ENCODE measurements at regions not wholly inside any gene's neighbourhood (a gene's known extent, or its start where the extent isn't known, plus 50 kb on each side); places are given as distances from the start of the nearest gene placed in this dataset.

DNA sequence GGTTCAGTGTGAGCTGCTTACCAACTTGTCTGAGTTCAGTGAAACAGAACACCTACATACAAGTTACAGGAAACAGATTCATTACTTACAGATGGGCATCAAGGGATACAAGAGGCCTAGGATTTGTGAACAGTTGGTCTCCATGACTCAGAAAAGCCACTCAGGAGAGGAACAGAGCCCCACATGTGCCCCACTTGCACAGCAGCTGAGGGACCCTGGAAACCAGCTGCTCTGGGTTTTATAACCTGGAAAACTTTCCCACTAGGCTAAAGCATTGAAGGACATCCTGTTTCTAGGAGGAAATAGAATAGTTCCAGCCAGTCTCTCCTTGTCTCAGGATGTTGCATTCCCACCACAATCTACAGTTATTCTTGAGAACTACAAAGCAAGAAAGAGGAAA, 530.0 kb downstream of the ZNF804A start:
- Histone ChIP-seq H3K4me3 (no peak overlapping the region), H3K9me3 (no peaks in the 10 kb centered on the region), H3K27me3 (ENCODE audit: low read depth) (no peaks in the 10 kb centered on the region), H3K36me3 (replicated peaks) (no peaks in the 10 kb centered on the region), H3K4me1 (no peaks in the 10 kb centered on the region)
- in situ Hi-C loops (cut with MboI; ENCODE audit: low sequenced_read_pairs), result no loop called here
- DNase-seq (ENCODE audit: low spot score in 2 of 2), result no peak

DNA sequence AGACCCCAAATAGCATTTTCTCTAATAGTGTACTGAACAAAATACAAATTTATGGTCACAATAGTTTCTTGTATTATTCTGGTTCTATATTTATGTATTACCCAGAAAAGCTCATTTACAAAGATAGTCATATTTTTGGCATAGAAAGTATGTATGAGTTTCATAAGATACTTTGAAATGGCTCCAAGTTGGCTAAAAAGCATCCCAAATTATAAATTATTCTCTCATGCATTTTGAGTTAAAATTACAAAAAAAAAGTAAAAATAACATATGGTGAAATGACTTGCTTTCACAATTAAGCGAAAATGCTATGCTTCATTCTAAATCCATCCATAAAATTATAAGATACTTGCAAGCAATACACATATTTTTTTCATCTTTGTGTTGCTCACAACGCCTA, 530.7 kb downstream of the ZNF804A start:
- no peaks in the 10 kb centered on the region for H3K36me3 ChIP-seq (replicated peaks)
- H3K9me3 ChIP-seq, result no peaks in the 10 kb centered on the region
- no peaks in the 10 kb centered on the region for H3K4me1 ChIP-seq
- DNase-seq (ENCODE audit: low spot score in 2 of 2), result no peak
- H3K4me3 ChIP-seq, result no peak overlapping the region
- in situ Hi-C loops (cut with MboI; ENCODE audit: low sequenced_read_pairs), result no loop called here
- H3K27me3 ChIP-seq (ENCODE audit: low read depth), result no peaks in the 10 kb centered on the region

DNA sequence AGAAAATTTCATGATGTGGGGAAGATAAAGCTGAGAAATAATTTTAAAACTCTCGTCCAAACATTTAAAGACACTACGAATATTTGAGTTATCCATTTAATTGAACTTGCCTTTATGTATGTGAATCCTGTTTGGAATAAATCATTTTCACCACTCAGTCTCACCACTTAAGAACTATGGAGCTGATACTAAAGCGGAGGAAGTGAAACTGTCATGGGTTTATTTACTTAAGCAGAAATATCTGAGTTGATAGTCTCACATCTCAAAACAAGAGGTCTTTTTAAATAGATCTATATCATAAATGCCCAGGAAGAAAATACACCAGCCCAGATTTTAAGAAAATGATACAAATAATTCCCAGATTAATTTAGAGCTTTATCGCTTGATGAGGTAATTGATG, 532.4 kb downstream of the ZNF804A start:
- in situ Hi-C loops (cut with MboI; ENCODE audit: low sequenced_read_pairs), result no loop called here

DNA sequence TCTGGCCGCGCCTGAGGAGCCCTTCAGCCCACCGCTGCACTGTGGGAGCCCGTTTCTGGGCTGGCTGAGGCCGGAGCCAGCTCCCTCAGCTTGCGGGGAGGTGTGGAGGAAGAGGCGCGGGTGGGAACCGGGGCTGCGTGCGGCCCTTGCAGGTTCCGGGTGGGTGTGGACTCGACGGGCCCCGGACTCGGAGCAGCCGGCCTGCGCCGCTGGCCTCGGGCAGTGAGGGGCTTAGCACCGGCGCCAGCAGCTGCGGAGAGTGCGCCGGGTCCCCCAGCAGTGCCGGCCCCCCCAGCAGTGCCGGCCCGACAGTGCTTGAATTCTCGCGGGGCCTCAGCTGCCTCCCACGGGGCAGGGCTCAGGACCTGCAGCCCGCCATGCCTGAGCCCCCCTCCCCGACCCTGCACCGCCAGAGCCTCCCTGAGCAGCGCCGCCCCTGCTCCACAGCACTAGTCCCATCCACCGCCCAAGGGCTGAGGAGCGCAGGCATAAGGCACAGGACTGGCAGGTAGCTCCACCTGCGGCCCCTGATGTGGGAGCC, 534.2 kb downstream of the ZNF804A start:
- Histone ChIP-seq H3K27me3 (ENCODE audit: low read depth) (no peaks in the 10 kb centered on the region), H3K4me1 (no peaks in the 10 kb centered on the region), H3K4me3 (no peak overlapping the region), H3K36me3 (replicated peaks) (no peaks in the 10 kb centered on the region), H3K9me3 (no peaks in the 10 kb centered on the region)
- in situ Hi-C loops (cut with MboI; ENCODE audit: low sequenced_read_pairs), result no loop called here
- DNase-seq (ENCODE audit: low spot score in 2 of 2), result no peak

More for the DNA sequence above, 532.4 kb downstream of the ZNF804A start:
- no peak for DNase-seq (ENCODE audit: low spot score in 2 of 2)
- H3K36me3 ChIP-seq (replicated peaks), result no peaks in the 10 kb centered on the region
- H3K27me3 ChIP-seq (ENCODE audit: low read depth), result no peaks in the 10 kb centered on the region
- no peak overlapping the region for H3K4me3 ChIP-seq
- no peaks in the 10 kb centered on the region for H3K9me3 ChIP-seq
- no peaks in the 10 kb centered on the region for H3K4me1 ChIP-seq

DNA sequence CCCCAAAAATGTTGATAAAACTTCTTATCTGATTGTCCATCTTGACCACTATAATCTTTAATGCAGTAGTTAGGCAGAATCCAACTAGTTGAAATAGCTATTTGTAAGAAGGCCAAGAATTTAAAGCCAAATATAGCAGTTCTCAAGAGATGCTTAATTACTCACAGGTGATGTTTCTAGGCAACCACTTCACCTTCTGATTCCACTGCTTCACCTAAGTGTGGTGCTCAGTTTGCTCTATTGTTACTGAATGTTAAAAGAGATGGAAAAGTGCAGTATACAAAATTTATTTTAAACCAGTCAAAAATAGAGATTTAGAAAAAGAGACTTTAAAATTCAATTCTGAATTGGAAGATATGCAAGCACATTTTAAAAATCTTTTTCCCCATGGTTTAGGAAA, 539.4 kb downstream of the ZNF804A start:
- H3K4me1 ChIP-seq, result 0 out of 2 replicates have a peak, but pooled peaks cover 2% of the 10 kb centered on the region
- DNase-seq (ENCODE audit: low spot score in 2 of 2), result no peak
- H3K9me3 ChIP-seq, result no peaks in the 10 kb centered on the region
- H3K4me3 ChIP-seq, result no peak overlapping the region
- no peaks in the 10 kb centered on the region for H3K27me3 ChIP-seq (ENCODE audit: low read depth)
- H3K36me3 ChIP-seq (replicated peaks), result no peaks in the 10 kb centered on the region
- in situ Hi-C loops (cut with MboI; ENCODE audit: low sequenced_read_pairs), result no loop called here

DNA sequence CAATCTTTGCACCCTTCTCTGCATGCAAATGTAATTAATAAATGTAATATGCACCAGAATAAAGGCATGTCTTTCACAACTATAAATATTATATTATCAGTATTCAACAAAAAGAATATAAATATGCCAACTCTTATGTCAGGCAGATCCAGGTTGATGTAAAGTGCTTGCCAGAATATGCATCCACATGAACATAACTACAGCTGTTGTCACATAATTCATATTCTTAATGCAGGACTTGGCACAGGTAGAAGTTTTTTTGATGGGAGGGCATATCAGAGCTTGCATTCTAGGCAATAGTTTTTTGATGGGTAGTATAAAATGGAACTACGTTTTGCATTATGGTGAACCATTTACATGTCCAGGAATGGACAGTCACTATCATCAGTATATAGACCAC, 544.3 kb downstream of the ZNF804A start:
- DNase-seq (ENCODE audit: low spot score in 2 of 2), result no peak
- H3K4me3 ChIP-seq, result no peak overlapping the region
- H3K9me3 ChIP-seq, result no peaks in the 10 kb centered on the region
- no peaks in the 10 kb centered on the region for H3K27me3 ChIP-seq (ENCODE audit: low read depth)
- in situ Hi-C loops (cut with MboI; ENCODE audit: low sequenced_read_pairs), result no loop called here
- H3K36me3 ChIP-seq (replicated peaks), result no peaks in the 10 kb centered on the region
- H3K4me1 ChIP-seq, result 0 out of 2 replicates have a peak, but pooled peaks cover 2% of the 10 kb centered on the region

DNA sequence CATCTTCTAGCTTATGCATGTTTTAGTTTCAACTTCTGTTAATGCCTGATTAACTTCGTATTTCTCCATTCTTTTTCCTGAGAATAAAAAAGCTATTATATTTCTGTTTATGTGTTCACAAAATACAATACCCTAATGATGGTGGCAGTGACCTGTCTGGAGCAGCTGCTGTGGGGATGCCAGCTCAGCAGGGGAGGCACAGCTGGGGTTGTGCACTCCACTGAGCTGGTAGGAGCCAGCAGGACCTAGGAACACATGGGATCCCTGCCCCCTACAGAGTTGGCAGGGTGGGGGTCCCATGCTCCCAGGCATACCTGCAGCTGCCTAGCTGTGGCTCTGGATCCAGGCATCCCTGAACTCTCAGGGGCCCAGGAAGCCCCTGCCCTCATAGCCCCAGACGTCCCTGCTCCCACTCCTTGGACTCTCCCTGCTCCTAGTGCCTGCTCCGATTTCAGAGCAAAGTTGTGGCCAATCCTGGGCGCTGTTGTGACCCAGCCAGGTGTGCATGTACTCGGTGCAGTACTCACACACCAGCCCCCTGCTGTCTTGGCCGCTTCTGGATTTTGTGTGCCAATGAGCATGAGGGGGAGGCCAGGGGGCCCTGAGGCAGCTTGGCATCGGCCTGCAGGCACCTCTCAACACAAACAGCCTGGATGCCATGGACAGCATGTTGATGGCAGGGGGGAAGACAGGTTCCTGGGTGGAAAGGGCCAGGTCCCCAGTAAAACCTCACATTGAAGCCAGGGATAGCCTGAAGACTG, 546.0 kb downstream of the ZNF804A start:
- no peak for DNase-seq (ENCODE audit: low spot score in 2 of 2)
- Histone ChIP-seq H3K27me3 (ENCODE audit: low read depth) (no peaks in the 10 kb centered on the region), H3K4me3 (no peak overlapping the region), H3K36me3 (replicated peaks) (no peaks in the 10 kb centered on the region), H3K9me3 (no peaks in the 10 kb centered on the region), H3K4me1 (0 out of 2 replicates have a peak, but pooled peaks cover 2% of the 10 kb centered on the region)
- in situ Hi-C loops (cut with MboI; ENCODE audit: low sequenced_read_pairs), result no loop called here

DNA sequence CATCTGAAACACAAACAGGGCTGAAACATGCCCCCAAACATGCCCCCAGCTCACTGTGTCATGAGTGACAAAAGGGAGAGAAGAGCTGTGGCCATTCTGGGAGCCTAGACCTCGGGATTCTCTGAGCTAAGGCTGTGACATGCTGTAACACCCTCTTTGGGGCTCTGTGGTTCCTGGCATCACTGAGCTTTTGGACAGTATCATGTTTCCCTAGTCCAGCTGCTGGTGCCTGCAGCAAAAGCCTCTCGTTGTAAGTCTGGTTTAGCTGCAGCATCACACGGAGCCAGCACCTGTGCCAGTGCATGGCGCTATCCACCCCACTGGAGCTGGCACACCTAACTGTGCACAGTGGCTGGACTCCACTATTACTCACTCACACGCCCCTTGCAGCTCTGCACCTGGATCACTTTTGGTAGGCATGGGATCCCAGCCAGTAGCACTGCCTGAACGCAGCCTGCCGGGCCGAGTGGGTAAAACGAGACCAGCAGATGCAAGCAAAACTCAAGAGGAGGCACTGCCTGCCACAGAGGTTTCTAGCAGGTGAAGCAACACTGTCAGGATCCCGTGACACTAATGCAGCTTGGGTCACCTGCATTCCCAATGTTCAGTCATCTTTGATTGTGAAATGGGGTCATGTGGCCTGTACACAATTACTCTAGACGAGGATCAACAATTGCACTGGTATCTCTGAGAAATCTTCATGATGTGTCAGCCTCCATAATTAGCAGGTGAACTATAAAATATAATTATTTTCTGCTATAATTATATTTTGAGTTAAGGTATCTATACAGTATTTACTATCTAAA, 547.2 kb downstream of the ZNF804A start:
- H3K36me3 ChIP-seq (replicated peaks), result no peaks in the 10 kb centered on the region
- no peaks in the 10 kb centered on the region for H3K9me3 ChIP-seq
- H3K27me3 ChIP-seq (ENCODE audit: low read depth), result no peaks in the 10 kb centered on the region
- no peaks in the 10 kb centered on the region for H3K4me1 ChIP-seq
- no peak overlapping the region for H3K4me3 ChIP-seq
- DNase-seq (ENCODE audit: low spot score in 2 of 2), result no peak
- in situ Hi-C loops (cut with MboI; ENCODE audit: low sequenced_read_pairs), result no loop called here

DNA sequence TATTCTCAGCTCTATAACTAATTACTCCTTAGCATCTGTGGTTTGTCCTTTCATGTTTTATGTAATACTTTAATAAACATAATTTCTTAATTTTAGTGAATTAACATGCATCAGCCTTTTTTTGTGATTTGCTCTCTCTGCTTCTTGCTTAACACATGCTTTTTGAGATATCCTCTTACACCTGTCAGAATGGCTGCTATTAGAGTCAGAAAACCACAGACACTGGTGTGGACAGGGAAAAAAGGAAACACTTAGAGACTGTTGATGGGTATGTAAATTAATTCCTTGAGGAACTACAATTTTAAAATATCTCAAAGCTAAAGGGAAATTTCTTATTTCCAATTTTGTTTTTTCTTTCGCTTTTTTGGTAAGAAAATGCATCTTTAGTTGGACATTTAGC, 549.0 kb downstream of the ZNF804A start:
- Histone ChIP-seq H3K36me3 (replicated peaks) (no peaks in the 10 kb centered on the region), H3K9me3 (no peaks in the 10 kb centered on the region), H3K4me3 (no peak overlapping the region), H3K4me1 (no peaks in the 10 kb centered on the region), H3K27me3 (ENCODE audit: low read depth) (no peaks in the 10 kb centered on the region)
- in situ Hi-C loops (cut with MboI; ENCODE audit: low sequenced_read_pairs), result no loop called here
- DNase-seq (ENCODE audit: low spot score in 2 of 2), result no peak

DNA sequence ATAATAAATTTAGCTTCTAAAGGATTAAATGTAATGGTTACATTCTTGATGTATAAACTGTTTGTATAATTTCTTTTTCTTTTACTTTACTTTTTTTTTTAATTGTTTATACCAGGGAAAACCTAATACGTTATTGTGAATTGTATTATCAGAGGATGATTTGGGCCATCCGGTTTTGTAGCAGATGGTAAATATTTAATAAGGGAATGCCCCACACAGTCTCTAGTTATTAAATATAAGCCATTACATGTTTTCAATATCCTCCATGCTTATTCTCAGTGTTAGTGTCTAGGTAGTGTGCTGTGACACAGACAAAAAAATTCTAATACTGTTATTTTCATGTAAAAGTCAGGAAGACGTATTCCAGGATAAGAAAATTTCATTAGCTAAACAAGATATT, 553.9 kb downstream of the ZNF804A start:
- no peaks in the 10 kb centered on the region for H3K4me1 ChIP-seq
- no peak for DNase-seq (ENCODE audit: low spot score in 2 of 2)
- in situ Hi-C loops (cut with MboI; ENCODE audit: low sequenced_read_pairs), result no loop called here
- H3K4me3 ChIP-seq, result no peak overlapping the region
- no peaks in the 10 kb centered on the region for H3K27me3 ChIP-seq (ENCODE audit: low read depth)
- no peaks in the 10 kb centered on the region for H3K9me3 ChIP-seq
- no peaks in the 10 kb centered on the region for H3K36me3 ChIP-seq (replicated peaks)

DNA sequence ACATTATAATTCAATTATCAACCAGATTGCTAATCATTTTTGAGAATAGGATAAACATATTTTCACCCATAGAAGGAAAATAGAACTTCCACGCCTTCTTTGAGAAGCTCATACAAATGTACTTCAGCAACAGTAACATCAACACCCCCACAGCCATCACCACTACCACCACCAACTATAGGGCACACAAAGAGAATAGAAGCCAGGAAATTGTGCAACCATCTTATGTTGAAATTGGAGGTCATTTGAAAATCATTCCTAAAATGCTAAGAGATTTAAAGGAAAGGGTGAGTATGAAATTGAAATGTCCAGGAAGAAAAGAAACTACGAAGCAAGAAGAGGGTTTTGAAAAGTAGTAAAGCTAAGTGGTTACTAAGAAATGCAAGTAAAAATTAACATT, 563.4 kb downstream of the ZNF804A start:
- no peaks in the 10 kb centered on the region for H3K27me3 ChIP-seq (ENCODE audit: low read depth)
- DNase-seq (ENCODE audit: low spot score in 2 of 2), result no peak
- no peaks in the 10 kb centered on the region for H3K4me1 ChIP-seq
- no peaks in the 10 kb centered on the region for H3K9me3 ChIP-seq
- no peak overlapping the region for H3K4me3 ChIP-seq
- in situ Hi-C loops (cut with MboI; ENCODE audit: low sequenced_read_pairs), result no loop called here
- no peaks in the 10 kb centered on the region for H3K36me3 ChIP-seq (replicated peaks)

DNA sequence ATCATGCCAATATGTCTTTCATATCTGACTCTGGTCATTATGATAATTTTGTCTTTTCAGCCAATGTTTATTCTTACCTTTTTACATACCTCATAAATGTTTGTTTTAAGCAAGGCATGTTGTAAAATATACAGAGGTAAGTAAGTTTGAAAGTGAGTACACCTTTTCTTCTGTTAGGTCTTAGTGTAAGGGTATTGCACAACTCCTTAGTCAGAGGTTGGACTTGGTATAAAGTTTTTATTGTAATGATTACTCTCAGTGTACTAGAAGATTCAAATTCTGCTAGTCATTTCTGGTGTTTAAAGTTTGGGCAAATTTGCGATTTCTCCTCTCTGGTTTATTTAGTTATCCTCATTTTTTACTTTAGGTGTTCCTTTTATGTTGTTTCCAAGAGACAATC, 564.3 kb upstream of the FSIP2 start:
- H3K27me3 ChIP-seq (ENCODE audit: low read depth), result no peaks in the 10 kb centered on the region
- no peak for DNase-seq (ENCODE audit: low spot score in 2 of 2)
- H3K4me3 ChIP-seq, result no peak overlapping the region
- no peaks in the 10 kb centered on the region for H3K4me1 ChIP-seq
- H3K36me3 ChIP-seq (replicated peaks), result no peaks in the 10 kb centered on the region
- in situ Hi-C loops (cut with MboI; ENCODE audit: low sequenced_read_pairs), result no loop called here
- no peaks in the 10 kb centered on the region for H3K9me3 ChIP-seq

DNA sequence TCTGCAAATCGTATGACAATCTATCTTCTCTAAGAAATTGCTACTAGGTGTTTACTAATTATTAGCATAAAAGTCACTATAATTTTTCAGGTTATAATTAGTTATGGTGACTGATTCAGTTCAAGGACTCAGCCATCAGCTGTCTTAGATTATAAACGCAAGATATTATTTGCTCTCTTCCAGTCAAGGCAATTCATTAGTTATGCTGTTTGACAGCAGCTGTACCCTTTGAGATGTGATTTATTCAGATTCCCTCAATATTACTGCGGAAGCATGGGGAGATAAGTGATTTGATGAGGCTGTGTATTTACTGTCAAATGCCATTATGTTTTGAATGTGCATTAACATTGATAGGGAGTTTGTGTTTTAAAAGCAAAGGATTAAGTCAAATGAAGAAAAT, 558.9 kb upstream of the FSIP2 start:
- H3K4me1 ChIP-seq, result no peaks in the 10 kb centered on the region
- no peaks in the 10 kb centered on the region for H3K9me3 ChIP-seq
- no peaks in the 10 kb centered on the region for H3K27me3 ChIP-seq (ENCODE audit: low read depth)
- no peak for DNase-seq (ENCODE audit: low spot score in 2 of 2)
- in situ Hi-C loops (cut with MboI; ENCODE audit: low sequenced_read_pairs), result no loop called here
- no peaks in the 10 kb centered on the region for H3K36me3 ChIP-seq (replicated peaks)
- no peak overlapping the region for H3K4me3 ChIP-seq

DNA sequence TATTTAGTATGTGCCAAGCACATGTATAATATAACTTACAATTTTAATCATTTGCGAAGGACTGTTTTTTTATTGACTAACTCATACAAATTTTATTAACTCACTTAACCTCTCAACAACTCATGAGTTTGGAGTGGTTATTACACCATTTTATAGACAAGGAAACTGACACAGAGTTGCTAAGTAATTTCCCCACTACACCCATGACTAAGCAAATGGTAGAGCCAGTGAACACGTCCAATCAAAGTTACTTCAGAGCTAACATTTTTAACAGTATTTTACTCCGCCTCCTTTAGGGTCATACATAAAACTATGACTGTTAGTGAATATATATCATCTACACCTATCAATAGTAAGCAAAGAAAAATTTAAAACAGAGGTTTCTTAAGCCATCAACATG, 556.7 kb upstream of the FSIP2 start:
- Histone ChIP-seq H3K36me3 (replicated peaks) (no peaks in the 10 kb centered on the region), H3K9me3 (no peaks in the 10 kb centered on the region), H3K27me3 (ENCODE audit: low read depth) (no peaks in the 10 kb centered on the region), H3K4me1 (no peaks in the 10 kb centered on the region), H3K4me3 (no peak overlapping the region)
- DNase-seq (ENCODE audit: low spot score in 2 of 2), result no peak
- in situ Hi-C loops (cut with MboI; ENCODE audit: low sequenced_read_pairs), result no loop called here
